NCI-H2107 treated with DMSO at 0.1 percent for 48 hours (cell line): ENCODE measurements at regions not wholly inside any gene's neighbourhood (a gene's known extent, or its start where the extent isn't known, plus 50 kb on each side); places are given as distances from the start of the nearest gene placed in this dataset.
"Not testable (repeated sequence)": the region's sequence is repeated elsewhere in the genome, so short reads cannot be mapped to it uniquely, and the experiment has no call there.

Experiments used
- DNase-seq: peaks from one replicate; lab custom pipeline; 2025; ENCODE audit not compliant: unreplicated experiment; lab: John Stamatoyannopoulos, UW

DNA sequence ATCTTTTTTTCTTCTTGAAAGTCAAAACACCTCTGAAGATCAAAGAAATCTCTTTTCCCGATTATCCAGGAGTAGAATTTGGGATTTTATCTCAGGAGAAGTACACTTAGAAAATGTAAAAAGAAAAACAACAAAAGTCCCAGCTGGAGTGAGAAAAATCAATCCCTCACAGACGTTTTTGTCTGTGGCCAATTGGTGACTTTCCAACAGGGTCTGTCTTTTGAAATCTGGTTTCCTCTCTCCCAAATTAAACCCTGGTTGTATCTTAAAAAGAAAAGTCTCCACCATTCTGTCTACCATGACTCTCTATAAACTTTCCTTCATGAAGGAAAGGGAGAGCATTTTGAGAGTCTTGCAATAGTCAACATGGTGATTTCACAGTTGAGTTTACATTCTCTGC lies 88.1 kb downstream of the DACT1 start:
- DNase-seq: no peak

DNA sequence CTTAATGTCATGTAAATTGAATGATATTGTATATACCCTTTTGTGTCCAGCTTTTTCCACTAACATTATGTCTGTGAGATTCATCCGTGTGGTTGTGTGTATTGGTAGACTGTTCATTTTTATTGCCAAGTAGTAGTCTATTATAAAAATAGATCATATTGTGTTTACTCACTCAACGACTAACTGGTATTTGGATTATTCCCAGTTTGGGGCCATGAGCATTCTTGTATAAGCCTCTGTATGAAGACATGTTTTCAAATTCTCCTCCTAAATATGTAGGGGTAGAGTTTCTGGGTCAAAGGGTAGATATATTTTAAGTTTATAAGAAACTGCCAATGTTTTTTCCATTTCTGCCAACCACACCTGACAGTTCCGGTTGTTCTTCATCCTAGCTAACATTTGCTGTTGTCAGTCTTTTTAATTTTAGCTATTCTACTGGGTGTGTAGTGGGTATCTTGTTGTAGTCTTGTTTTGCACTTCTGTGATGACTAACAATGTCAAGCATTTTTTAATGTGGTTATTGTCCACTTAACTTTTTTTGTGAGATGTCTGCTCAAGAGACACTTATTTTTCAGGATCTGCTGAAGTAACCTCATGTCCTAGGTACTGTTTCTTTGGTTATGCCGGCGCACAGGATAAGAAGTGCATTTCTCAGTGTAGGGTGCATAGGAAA lies 93.2 kb downstream of the DACT1 start:
- no peak for DNase-seq

DNA sequence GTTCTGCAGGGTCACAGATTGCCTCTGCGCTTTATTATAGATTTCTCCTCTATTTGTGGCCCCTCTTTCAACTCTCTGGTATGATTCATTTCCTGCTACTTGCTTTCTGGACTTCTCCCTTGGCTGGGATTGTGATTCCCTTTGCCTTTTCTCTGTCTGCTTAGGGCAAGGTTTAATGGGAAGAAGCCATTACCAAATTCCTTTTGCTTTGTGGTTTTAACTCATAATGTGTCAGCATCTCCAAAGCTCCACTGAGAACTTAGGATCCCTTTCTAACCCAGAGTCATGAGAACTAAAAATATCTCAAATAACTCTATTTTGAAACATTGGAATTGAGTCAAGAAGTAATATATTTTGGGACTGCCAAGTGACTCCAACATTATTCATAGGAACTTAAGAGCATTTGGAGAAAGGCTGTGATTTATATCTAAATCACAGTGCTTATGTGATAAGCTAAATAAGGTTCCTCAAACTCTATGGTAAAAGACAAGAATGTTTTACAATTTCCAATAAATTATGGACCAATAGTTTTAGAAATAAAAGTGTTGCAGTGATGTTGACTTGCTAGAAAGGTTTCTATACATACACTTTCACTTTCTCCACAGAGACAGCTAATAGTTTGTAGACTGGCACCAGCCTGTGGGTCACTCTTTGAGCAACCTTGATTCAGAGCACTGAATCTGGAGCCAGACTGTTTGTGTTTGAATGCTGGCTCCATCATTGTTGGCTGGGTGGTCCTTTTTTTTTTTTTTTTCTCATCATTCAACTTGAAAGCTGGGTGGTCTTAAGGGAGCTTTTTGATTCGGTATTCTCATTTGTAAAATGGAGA lies 93.9 kb downstream of the DACT1 start:
- DNase-seq: no peak

DNA sequence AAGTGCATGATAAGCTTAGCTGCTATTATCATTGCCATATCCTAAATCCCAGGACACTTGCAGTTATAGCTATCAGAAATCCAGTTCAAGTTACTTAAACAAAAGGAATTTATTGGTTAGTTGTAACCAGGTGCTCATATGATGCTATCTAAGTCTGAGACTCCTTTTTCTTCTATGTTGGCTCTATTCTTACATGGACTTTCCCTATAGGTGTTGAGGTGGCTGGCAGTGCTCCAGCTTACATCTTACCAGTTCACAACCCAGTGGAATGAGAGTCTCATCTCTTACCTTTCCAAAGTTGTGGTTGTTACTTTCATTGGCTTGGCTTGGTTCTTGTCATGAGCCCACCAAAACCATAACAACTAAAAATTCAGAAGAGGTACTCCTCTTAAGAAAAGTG lies 94.6 kb downstream of the DACT1 start:
- DNase-seq: no peak

DNA sequence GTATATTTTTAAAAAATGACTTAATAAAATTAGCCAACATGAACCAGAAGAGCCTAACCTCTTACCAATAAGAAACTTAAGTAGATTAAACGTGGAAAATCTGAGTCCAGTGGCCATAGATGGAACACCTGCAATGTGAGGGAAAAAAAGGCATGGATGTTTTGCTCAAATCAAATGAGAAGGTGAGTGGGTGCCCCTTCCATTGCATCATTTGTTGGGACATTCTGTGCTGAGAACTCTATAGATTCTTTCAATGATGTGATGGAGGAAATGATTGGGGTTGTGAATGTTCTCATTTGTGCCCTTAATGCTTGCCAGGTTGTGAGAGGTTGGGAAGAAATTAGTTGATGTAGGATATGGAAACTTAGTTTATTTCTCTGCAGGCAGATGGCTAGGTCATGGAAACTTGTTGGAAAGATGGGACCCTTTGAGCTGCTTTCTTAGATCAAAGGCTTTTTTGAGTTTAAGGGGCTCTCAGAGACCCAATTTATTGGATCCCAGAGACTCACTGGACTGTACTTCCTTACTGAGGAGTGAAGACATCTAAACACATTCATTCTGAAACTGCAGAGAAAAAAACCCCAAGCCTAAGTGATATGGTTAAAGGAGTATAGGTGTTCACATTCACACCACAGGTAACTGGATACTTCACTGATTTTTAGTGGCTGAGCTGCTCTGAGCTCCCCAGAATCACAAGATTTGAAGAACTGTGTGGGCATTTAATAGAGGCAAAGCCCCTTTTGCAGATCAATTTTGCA lies 95.9 kb downstream of the DACT1 start:
- no peak for DNase-seq

DNA sequence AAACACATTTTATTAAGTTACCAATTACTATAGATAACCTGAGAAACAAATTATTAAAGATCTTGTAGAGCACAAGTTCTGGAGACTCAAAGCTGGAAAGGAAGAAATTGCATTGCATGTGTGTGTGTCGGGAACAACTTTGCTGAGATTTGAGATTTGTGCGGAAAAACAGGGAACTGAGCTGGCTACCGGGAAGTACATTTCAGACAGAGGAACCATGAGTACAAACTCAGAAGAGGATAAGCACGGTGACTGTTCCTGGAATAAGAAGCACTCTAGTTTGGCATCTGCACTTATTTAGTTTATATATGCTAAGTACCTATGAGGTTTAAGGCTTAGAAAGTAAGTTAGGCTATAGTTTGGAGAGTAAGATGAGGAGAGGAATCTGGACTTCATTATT lies 97.8 kb downstream of the DACT1 start:
- DNase-seq: no peak

DNA sequence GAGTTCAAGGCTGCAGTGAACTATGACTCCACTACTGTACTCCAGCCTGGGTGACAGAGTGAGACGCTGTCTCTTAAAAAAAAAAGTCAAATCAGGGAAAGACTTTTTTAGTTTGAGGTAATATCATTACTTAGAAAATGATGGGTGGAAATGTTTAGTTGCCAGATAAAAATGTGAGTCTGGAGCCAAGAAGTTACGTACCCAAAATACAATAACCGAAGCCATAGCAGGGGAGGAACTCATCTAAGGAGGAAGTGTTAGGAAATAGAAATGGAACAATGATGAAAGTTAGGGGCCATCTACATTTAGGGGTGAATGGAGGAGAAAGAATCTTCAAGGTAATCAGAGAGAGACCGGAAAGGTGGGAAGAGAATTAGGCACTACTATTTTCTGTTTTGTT lies 98.8 kb downstream of the DACT1 start:
- DNase-seq: no peak

DNA sequence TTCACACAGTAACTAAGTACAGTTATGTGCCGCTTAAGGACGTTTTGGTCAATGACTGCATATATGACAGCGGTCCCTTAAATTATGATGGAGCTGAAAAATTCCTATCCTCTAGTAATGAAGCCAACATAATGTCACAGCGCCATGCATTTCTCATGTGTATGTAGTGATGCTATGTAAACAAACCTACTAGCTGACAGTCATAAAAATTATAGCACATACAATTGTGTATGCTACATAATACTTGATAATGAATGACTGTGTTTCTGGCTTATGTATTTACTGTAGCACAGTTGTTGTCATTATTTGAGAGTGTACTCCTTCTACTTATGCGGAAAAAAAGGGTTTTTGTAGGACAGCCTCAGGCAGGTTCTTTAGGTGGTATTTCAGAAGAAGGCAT lies 99.7 kb downstream of the DACT1 start:
- no peak for DNase-seq

DNA sequence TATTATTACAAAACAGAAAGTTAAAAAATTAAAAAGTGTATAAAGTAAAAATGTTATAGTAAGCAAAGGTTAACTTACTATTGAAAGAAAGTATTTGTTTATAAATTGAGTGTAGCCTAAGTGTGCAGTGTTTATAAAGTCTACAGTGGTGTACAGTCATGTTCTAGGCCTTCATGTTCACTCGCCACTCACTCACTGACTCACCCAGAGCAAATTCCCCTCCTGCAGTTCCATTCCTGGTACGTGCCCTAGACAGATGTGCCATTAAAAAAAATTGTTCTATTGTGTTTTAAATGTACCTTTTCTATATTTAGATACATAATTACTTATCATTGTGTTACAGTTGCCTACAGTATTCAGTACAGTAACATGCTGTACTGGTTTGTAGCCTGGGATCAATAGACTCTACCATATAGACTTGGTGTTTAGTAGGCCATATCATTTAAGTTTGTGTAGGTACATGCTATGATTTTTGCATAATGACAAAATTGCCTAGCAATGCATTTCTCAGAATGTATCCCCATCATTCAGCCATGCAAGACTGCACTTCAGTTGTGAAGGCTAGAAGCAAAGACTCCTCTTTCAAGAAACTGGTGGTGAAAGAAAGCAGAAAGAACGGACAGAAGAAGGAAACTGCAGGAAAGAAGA lies 100.6 kb downstream of the DACT1 start:
- no peak for DNase-seq

DNA sequence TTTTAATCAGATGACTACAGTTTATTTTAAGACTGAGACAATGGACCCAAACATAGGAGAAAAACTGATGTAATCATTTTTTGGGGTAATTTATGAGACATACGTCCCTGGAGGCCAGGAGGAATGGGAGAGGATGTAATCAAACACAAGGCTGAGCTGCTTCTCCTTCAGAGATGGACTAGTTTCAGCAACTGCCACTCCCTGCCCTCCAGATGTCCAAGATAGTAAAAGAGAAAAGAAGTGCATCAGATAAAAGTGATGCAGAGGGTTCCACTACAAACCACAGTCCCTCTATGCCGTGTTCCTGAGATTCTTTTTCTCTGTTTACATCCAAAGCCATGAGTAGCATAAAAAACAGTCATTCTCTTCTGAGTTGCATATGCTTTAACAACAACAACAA lies 101.1 kb downstream of the DACT1 start:
- DNase-seq: no peak

DNA sequence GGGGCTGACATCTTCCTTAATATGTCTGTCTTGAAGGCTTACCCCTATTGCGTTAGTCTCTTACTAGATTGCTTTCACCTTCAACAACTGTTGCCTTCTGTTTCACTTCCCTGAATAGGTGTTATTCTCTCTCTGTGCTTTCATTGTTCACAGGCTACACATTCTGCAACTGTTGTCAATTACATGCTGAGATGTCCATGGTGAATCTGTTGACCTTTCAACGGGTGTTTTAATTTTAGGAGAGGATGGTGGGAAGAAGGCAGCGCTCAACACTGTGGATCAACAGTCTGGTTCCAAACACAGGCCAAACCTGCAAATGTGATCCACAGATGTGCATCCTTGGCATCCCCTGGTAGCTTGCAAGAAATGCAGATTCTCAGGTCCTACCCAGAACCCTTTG lies 101.9 kb downstream of the DACT1 start:
- DNase-seq: no peak

DNA sequence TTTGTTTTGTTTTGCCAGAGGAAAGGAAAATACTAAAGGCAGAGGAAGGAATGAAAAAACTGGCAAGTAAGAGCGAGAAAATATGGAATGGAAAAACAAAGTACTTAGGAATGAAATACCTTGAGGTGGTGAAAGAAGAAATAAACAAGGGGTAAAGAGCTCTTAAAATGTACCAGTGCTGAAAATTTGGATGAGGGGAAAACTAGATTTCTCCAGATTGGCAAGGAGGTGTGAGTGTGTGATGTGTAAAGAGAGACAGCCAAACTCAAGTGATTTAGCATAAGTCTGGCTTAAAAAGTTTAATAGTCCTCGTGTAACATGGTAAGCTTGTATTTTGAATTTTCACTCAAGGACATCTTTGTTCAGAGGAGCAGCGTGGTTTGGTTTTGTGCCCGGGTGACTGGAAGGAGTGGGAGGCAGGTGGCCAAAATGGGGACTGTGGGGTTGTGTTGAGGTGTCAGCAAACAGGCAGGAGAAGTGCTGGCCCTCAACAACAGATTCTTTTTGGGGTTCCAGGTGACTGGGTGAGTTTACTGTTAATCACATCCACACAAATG lies 102.7 kb downstream of the DACT1 start:
- no peak for DNase-seq

DNA sequence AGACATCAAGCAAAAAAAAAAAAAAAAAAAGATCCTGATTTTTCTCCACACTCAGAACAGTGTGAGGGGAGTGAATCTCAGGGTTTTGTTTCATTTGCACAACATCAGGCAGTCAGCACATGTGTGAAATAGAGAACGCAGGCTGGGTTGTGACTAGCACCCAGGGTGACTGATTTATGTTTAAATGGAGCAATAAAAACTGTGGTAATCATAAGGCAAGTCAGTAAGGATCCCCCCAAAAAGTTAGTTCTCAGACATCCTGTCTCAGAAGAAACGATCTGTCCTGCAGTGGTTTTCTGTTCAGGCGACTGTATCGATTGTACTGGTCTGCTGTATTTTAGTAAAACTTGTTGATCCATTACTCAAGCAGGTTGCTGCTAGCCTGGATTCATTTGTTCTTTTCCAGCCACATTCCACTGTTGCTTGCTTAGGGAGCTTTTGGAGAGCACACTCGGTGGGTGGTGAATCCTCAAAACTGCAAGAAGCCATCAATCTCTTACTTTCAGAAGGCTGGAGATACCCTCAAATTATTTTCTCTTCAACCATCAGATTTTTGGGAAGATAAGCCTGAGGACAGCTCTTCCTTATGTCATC lies 107.1 kb downstream of the DACT1 start:
- no peak for DNase-seq

DNA sequence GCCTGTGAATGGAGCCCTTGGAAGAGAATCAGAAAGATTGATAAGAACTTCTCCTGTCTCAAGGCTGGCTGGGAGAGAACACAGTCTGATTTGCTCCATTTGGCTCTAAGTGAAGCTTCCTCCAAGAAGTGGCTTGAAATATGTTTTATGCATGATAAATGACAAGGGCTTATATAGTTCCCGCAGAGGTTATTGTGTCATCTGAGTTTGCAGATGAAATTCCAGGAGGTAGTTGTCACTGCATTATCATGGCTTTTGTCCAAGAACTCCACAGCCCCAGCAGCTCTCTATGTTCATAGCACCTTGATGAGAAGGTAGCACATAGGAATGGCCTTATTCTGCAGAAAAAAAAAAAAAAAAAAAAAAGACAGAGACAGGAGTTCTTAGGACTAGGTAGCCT lies 108.5 kb downstream of the DACT1 start:
- no peak for DNase-seq

DNA sequence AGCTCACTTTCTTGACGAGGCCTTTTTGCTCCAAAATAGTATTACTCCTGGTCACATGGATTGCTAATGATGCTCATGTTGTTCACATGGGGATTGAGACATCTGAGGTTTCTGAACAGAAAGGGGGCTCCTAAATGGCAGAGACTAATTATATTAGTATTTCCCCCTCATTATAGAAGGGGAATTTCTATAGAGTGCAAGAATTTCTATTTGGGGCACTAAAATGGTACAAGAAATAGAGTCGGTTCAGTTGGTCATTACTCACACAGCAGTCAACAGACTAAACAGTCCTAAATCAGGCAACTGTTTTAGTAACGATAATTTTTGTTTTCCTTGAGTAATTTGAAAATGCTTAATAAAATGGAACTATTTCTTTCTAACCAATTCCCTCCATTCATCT lies 108.9 kb downstream of the DACT1 start:
- DNase-seq: no peak

DNA sequence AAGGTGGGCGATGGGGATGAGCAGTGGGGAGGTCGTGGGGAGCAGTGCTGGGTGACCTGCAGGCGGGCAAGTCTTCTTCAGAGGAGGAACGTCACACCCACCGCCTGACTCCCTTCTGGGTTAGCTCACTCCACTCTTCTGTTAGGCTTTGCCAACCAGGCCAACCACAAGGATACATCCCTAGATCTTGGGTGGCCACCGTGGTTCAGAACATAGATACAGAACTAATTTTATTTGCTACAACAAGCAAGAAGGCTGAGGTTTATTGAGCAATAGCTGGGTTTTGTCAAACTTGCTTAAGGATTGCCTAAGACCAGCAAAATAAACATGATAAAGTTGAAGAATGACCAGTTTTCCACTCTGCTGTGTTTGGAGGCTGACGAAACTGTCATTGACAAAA lies 109.4 kb downstream of the DACT1 start:
- no peak for DNase-seq

DNA sequence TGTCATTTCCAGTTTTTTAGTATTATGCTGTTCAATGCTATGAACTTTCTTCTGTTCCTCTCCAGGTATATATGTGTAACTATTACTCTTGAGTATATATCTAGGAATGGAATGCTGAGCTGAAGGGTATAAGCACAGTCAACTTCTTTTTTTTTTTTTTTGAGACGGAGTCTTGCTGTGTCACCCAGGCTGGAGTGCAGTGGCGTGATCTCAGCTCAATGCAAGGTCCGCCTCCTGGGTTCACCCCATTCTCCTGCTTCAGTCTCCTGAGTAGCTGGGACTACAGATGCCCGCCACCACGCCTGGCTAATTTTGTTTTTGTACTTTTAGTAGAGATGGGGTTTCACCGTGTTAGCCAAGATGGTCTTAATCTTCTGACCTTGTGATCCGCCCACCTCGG lies 110.5 kb downstream of the DACT1 start:
- not testable (repeated sequence) for DNase-seq

DNA sequence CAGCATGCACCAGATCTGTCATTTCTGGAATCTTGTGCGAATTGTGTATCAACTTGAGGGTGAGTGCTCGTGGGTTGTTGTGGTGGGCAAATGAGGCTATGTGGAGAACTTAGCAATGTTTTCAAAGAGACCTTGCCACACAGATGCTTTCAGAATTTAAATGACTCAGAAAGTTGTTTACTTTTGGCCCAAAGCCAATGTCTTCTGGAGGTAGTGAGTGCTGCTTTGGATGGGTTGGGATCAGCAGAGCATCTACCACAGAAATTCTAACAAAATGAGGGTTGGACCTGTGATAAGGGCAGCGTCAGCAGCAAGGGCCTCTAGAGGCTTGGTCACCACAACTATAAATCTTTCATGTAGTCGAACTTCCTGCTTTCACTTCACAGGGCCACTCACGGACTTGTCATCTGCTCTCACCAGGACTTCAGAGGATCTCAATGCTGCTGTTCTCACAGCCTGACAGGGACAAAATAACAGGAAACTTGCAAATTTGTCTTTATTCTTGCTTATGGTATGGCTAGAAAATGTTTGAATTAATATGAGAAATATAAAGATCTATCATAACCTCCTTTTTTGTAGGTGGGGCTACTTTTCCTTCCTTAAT lies 111.4 kb downstream of the DACT1 start:
- DNase-seq: no peak

DNA sequence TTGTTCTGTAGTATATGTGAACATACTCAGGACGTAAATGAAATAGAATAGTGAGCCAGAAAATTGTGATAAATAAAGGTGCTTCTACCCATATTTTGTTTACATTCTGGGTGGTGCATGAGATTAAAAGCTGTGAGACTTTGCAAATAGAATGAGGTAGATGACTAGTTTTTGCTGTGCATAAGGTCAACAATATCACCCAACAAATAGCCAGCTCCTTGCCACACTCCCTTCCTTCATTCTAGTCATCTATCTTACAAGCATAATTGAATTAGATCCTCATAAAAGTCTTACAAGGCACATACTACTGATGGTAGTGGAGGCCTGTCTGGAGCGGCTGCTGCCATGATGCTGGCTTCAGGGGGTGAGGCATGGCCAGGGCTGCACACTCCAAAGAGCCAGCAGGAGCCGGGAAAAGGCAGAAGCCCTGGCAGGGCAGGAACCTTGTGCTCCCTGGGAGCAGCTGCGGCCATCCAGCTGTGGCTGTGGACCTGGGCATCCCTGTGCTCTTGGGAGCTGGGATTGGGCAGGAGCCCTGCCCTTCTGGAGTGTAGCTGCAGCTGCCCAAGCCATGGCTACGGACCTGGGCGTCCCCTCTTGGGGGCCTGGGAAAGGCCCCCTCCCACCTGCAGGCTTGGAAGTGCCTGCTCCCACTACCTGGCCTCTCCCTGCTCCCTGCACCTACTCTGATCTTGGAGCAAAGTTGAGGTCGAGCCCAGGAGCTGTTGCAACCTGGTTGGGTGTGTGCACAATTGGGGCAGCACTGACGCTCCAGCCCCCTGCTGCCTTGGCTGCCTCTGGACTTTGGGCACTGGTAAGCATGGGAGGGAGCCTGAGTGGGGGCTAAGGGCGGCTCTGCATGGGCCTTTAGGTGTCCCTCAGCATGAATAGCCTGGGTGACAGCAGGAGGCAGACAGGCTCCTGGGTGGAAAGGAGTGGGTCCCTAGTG lies 112.8 kb downstream of the DACT1 start:
- no peak for DNase-seq
